IMR-90 (cell line): ENCODE measurements at regions not wholly inside any gene's neighbourhood (a gene's known extent, or its start where the extent isn't known, plus 50 kb on each side); places are given as distances from the start of the nearest gene placed in this dataset.

Source experiments
- ATAC-seq: fragments of 200-7000 bp; cut with Tn5 transposase; 2 replicates; pipeline ENCODE4 v1.9.1; 2020; ENCODE audit warnings: low read depth, mild to moderate bottlenecking, moderate library complexity
- BruUV-seq: library from RNA; stranded (reverse); fragments of 400-500 nt; replicated peaks from 2 replicates; lab custom pipeline; 2021; lab: Mats Ljungman, UMichigan
- CTCF ChIA-PET: fragments of 300-600 bp; formaldehyde crosslinking; extraction: SDS; loops from one replicate; lab custom pipeline; 2021; ENCODE audit warnings: antibody characterized with exemption; lab: Yijun Ruan, JAX
- POLR2A ChIA-PET: fragments of 300-600 bp; sonication (Branson Sonifier 250); formaldehyde crosslinking; loops from one replicate; lab custom pipeline; 2022; ENCODE audit warnings: antibody characterized with exemption; ENCODE audit not compliant: unreplicated experiment; lab: Charles Lee
- DNase-seq: peaks from one replicate; pipeline ENCODE4 v3.0.0; 2013
- H2AFZ ChIP-seq: replicated peaks from 2 replicates; pipeline ENCODE3; 2013; ENCODE audit warnings: low read length, mild to moderate bottlenecking; ENCODE audit not compliant: poor library complexity
- H2AK5ac ChIP-seq: 2 replicates; pipeline ENCODE4 v1.6.1; 2013; ENCODE audit warnings: low read depth, low read length, inconsistent platforms
- H2AK9ac ChIP-seq: replicated peaks from 2 replicates; pipeline ENCODE3; 2013; ENCODE audit warnings: mild to moderate bottlenecking, low read depth, low read length, moderate library complexity; ENCODE audit not compliant: poor library complexity
- H2BK120ac ChIP-seq: 2 replicates; pipeline ENCODE4 v1.6.1; 2013; ENCODE audit warnings: low read depth, low read length, inconsistent platforms
- H2BK15ac ChIP-seq: 3 replicates; pipeline ENCODE4 v1.6.1; 2013; ENCODE audit warnings: low read depth, low read length, inconsistent platforms
- H2BK20ac ChIP-seq: 2 replicates; pipeline ENCODE4 v1.6.1; 2013; ENCODE audit warnings: low read depth, mild to moderate bottlenecking, inconsistent platforms, low read length, moderate library complexity
- H2BK5ac ChIP-seq: 2 replicates; pipeline ENCODE4 v1.6.1; 2013; ENCODE audit warnings: mild to moderate bottlenecking, low read depth, low read length, inconsistent platforms; ENCODE audit not compliant: poor library complexity, severe bottlenecking
- H3K14ac ChIP-seq: replicated peaks from 2 replicates; pipeline ENCODE4 v1.6.1; 2013; ENCODE audit warnings: low read depth, low read length, inconsistent platforms
- H3K18ac ChIP-seq: 2 replicates; pipeline ENCODE4 v1.6.1; 2013; ENCODE audit warnings: low read depth, low read length, control low read depth
- H3K23ac ChIP-seq: 2 replicates; pipeline ENCODE4 v1.6.1; 2013; ENCODE audit warnings: low read depth, low read length, inconsistent platforms
- H3K27ac ChIP-seq: 2 replicates; pipeline ENCODE4 v1.5.1; 2013; ENCODE audit warnings: mild to moderate bottlenecking, control low read depth, low read length; ENCODE audit not compliant: insufficient read depth
- H3K27me3 ChIP-seq: 2 replicates; pipeline ENCODE4 v1.6.1; 2013; ENCODE audit warnings: low read length; ENCODE audit not compliant: control insufficient read depth, insufficient read depth
- H3K36me3 ChIP-seq: 2 replicates; pipeline ENCODE4 v1.6.1; 2013; ENCODE audit warnings: low read length, mixed read lengths; ENCODE audit not compliant: control insufficient read depth, insufficient read depth
- H3K4ac ChIP-seq: 2 replicates; pipeline ENCODE4 v1.6.1; 2013; ENCODE audit warnings: low read depth, low read length, inconsistent platforms
- H3K4me1 ChIP-seq: 2 replicates; pipeline ENCODE4 v1.6.1; 2013; ENCODE audit warnings: low read length, mixed read lengths; ENCODE audit not compliant: control insufficient read depth, insufficient read depth
- H3K4me2 ChIP-seq: 2 replicates; pipeline ENCODE4 v1.6.1; 2013; ENCODE audit warnings: low read depth, mild to moderate bottlenecking, control low read depth, low read length, moderate library complexity
- H3K4me3 ChIP-seq: 2 replicates; pipeline ENCODE4 v1.5.1; 2013; ENCODE audit warnings: low read depth, mild to moderate bottlenecking, control low read depth, low read length, moderate library complexity; ENCODE audit not compliant: insufficient read depth
- H3K56ac ChIP-seq: 2 replicates; pipeline ENCODE4 v1.6.1; 2013; ENCODE audit warnings: low read length, inconsistent platforms; ENCODE audit not compliant: insufficient read depth; ENCODE audit errors: extremely low read depth
- H3K79me1 ChIP-seq, 2 experiments: 2 replicates each; pipeline ENCODE4 v1.6.1; 2013; ENCODE audit warnings: low read length in 2 of 2, inconsistent platforms in 1 of 2, low read depth in 1 of 2
- H3K9ac ChIP-seq: 2 replicates; pipeline ENCODE4 v1.6.1; 2013; ENCODE audit warnings: low read depth, low read length, control low read depth
- H3K9me1 ChIP-seq: 2 replicates; pipeline ENCODE4 v1.6.1; 2013; ENCODE audit warnings: low read length, inconsistent platforms; ENCODE audit not compliant: insufficient read depth
- H3K9me3 ChIP-seq: 2 replicates; pipeline ENCODE4 v1.6.1; 2013; ENCODE audit warnings: low read length; ENCODE audit not compliant: control insufficient read depth, insufficient read depth
- H4K20me1 ChIP-seq: 2 replicates; pipeline ENCODE4 v1.6.1; 2013; ENCODE audit warnings: low read length, inconsistent platforms; ENCODE audit not compliant: insufficient read depth
- H4K5ac ChIP-seq: 2 replicates; pipeline ENCODE4 v1.6.1; 2013; ENCODE audit warnings: mild to moderate bottlenecking, low read depth, low read length, control low read depth
- H4K8ac ChIP-seq, 2 experiments: 2 replicates each; pipeline ENCODE4 v1.6.1; 2013; ENCODE audit warnings: low read depth in 2 of 2, low read length in 2 of 2, control low read depth in 1 of 2, inconsistent platforms in 1 of 2
- H4K91ac ChIP-seq: 2 replicates; pipeline ENCODE4 v1.6.1; 2013; ENCODE audit warnings: low read depth, low read length, inconsistent platforms; ENCODE audit not compliant: insufficient read depth
- BHLHE40 ChIP-seq: fragments of 150-350 bp; IDR thresholded peaks from 2 replicates; pipeline ENCODE4 v1.6.1; 2016; ENCODE audit warnings: mild to moderate bottlenecking, low read depth, low read length
- CEBPB ChIP-seq: IDR thresholded peaks from 2 replicates; pipeline ENCODE4 v1.6.1; 2012; ENCODE audit warnings: low read depth, low read length, improper control_type of control experiment
- FOS ChIP-seq: fragments of 150-350 bp; IDR thresholded peaks from 2 replicates; pipeline ENCODE4 v1.6.1; 2016; ENCODE audit warnings: low read depth, low read length
- MAFK ChIP-seq: IDR thresholded peaks from 2 replicates; pipeline ENCODE4 v1.6.1; 2012; ENCODE audit warnings: low read depth, low read length, improper control_type of control experiment
- MAZ ChIP-seq: IDR thresholded peaks from 2 replicates; pipeline ENCODE4 v1.6.1; 2012; ENCODE audit warnings: low read depth, mild to moderate bottlenecking, low read length, improper control_type of control experiment, moderate library complexity, borderline replicate concordance
- MXI1 ChIP-seq: IDR thresholded peaks from 2 replicates; pipeline ENCODE4 v1.6.1; 2012; ENCODE audit warnings: low read depth, mild to moderate bottlenecking, low read length, moderate library complexity, borderline replicate concordance
- NFE2L2 ChIP-seq: fragments of 150-350 bp; IDR thresholded peaks from 2 replicates; pipeline ENCODE4 v1.6.1; 2016; ENCODE audit warnings: low read depth, mild to moderate bottlenecking, low read length
- POLR2A ChIP-seq: IDR thresholded peaks from 2 replicates; pipeline ENCODE4 v1.6.1; 2012; ENCODE audit warnings: mild to moderate bottlenecking, low read depth, low read length
- RAD21 ChIP-seq: IDR thresholded peaks from 2 replicates; pipeline ENCODE4 v1.6.1; 2012; ENCODE audit warnings: low read length, improper control_type of control experiment
- RFX5 ChIP-seq: IDR thresholded peaks from 2 replicates; pipeline ENCODE4 v1.8.0; 2012; ENCODE audit warnings: low read depth, mild to moderate bottlenecking, low read length, moderate library complexity
- SMC3 ChIP-seq: fragments of 150-350 bp; IDR thresholded peaks from 2 replicates; pipeline ENCODE4 v1.6.1; 2016; ENCODE audit warnings: low read depth, mild to moderate bottlenecking, antibody characterized with exemption, low read length, moderate library complexity
- WGBS, 2 experiments: methylation state at CpG; one replicate each; pipeline versions ENCODE4 v1.1.5 to v1.1.7; 2013; ENCODE audit warnings: missing lambda C conversion rate in 2 of 2; ENCODE audit not compliant: insufficient read length in 1 of 2; ENCODE audit errors: extremely low coverage in 2 of 2; 5-methylcytosine and 5-hydroxymethylcytosine counted together
- dilution Hi-C: fragments of 300-500 bp; cut with HindIII; formaldehyde crosslinking; loops from one replicate; pipeline ENCODE4 v1.14.3; 2018; ENCODE audit warnings: low sequenced_read_pairs; ENCODE audit not compliant: unreplicated experiment
- in situ Hi-C: fragments of 300-500 bp; cut with MboI; formaldehyde crosslinking; loops from 3 replicates; pipeline ENCODE4 v1.14.3; 2019; ENCODE audit warnings: low sequenced_read_pairs, inconsistent platforms, mixed read lengths
- intact Hi-C: fragments of 100-400 bp; cut with micrococcal nuclease; formaldehyde crosslinking; loops from 2 replicates; pipeline ENCODE4 v1.10.0; 2022
- TF ChIP-seq, protein P1 (sequence below): fragments of 150-350 bp; IDR thresholded peaks from 2 replicates; pipeline ENCODE4 v1.6.1; 2016; ENCODE audit warnings: low read depth, mild to moderate bottlenecking, low read length, moderate library complexity, borderline replicate concordance
- TF ChIP-seq, protein P2 (sequence below): fragments of 150-350 bp; IDR thresholded peaks from 2 replicates; pipeline ENCODE4 v1.6.1; 2017; ENCODE audit warnings: mild to moderate bottlenecking, antibody characterized with exemption, low read length, low read depth

DNA sequence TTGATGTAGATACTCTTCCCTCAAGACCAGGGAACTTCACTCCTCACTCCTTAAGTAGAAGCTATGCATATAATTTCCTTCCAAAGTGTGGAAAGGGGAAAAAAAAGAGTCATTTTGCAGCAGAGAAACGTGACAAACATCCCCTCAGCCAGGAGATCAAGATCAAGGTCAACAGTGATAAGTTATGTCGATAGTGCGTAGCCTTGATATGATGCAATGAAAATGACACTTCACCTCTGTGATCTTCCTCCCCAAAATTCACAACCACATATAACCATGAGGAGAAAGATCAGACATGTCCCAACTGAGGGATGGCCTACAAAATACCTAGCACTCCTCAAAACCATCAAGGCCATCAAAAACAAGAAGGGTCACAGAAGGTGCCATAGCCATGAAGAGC lies 160.4 kb upstream of the MYLIP start:
- H3K9me3 ChIP-seq: no peaks in the 10 kb centered on the region
- no peak overlapping the region for H3K56ac ChIP-seq
- no peak overlapping the region for H2AFZ ChIP-seq
- CTCF ChIA-PET: no interaction called here
- H3K79me1 ChIP-seq: no peaks in the 10 kb centered on the region
- no peak overlapping the region for H3K23ac ChIP-seq
- no TSS peak for BruUV-seq
- no peak overlapping the region for H2BK15ac ChIP-seq
- in situ Hi-C loops: no loop called here
- H3K27ac ChIP-seq: no peak overlapping the region
- H2BK5ac ChIP-seq: no peak overlapping the region
- no CpG with 5 or more reads among the region's 3 CpGs for WGBS, 2 experiments
- no peak overlapping the region for H4K91ac ChIP-seq
- no peaks in the 10 kb centered on the region for H3K9me1 ChIP-seq
- H3K14ac ChIP-seq: no peak overlapping the region
- H2BK20ac ChIP-seq: no peak overlapping the region
- no peak overlapping the region for H4K5ac ChIP-seq
- no peaks in the 10 kb centered on the region for H3K4me1 ChIP-seq
- no peaks in the 10 kb centered on the region for H3K36me3 ChIP-seq
- no peak overlapping the region for H3K4me3 ChIP-seq
- DNase-seq (no peak), ATAC-seq (no peak)
- H3K27me3 ChIP-seq: no peaks in the 10 kb centered on the region
- POLR2A ChIA-PET: no interaction called here
- no peak overlapping the region for H3K18ac ChIP-seq
- intact Hi-C loops: no loop called here
- H3K9ac ChIP-seq: no peak overlapping the region
- H3K4me2 ChIP-seq: no peak overlapping the region
- no peak overlapping the region for H4K8ac ChIP-seq
- H2BK120ac ChIP-seq: no peak overlapping the region
- no peak overlapping the region for H2AK5ac ChIP-seq
- no peak for TF ChIP-seq MXI1
- no peak for TF ChIP-seq NFE2L2
- no peak for TF ChIP-seq MAZ
- no peak for TF ChIP-seq CEBPB
- no peak for TF ChIP-seq RFX5
- TF ChIP-seq, protein P1, sequence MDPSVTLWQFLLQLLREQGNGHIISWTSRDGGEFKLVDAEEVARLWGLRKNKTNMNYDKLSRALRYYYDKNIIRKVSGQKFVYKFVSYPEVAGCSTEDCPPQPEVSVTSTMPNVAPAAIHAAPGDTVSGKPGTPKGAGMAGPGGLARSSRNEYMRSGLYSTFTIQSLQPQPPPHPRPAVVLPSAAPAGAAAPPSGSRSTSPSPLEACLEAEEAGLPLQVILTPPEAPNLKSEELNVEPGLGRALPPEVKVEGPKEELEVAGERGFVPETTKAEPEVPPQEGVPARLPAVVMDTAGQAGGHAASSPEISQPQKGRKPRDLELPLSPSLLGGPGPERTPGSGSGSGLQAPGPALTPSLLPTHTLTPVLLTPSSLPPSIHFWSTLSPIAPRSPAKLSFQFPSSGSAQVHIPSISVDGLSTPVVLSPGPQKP: no peak
- no peak for TF ChIP-seq RAD21
- TF ChIP-seq BHLHE40: no peak
- no peak for TF ChIP-seq POLR2A
- TF ChIP-seq SMC3: no peak
- TF ChIP-seq, protein P2, sequence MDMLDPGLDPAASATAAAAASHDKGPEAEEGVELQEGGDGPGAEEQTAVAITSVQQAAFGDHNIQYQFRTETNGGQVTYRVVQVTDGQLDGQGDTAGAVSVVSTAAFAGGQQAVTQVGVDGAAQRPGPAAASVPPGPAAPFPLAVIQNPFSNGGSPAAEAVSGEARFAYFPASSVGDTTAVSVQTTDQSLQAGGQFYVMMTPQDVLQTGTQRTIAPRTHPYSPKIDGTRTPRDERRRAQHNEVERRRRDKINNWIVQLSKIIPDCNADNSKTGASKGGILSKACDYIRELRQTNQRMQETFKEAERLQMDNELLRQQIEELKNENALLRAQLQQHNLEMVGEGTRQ: no peak
- TF ChIP-seq FOS: no peak
- TF ChIP-seq MAFK: no peak
- no peak overlapping the region for H2AK9ac ChIP-seq
- H3K4ac ChIP-seq: no peak overlapping the region
- dilution Hi-C loops: no loop called here
- no peaks in the 10 kb centered on the region for H4K20me1 ChIP-seq
